WTC11 (cell line): ENCODE measurements at regions not wholly inside any gene's neighbourhood (a gene's known extent, or its start where the extent isn't known, plus 50 kb on each side); places are given as distances from the start of the nearest gene placed in this dataset.

ENCODE experiments used
- ATAC-seq: fragments of 200-7000 bp; cut with Tn5 transposase; 2 replicates; pipeline ENCODE4 v1.10.0; 2021; ENCODE audit warnings: mild to moderate bottlenecking, moderate library complexity
- CTCF ChIA-PET: fragments of 300-600 bp; sonication (Branson Sonifier 250); formaldehyde crosslinking; loops from one replicate; lab custom pipeline; 2021; ENCODE audit warnings: antibody characterized with exemption; lab: Charles Lee
- POLR2A ChIA-PET: fragments of 350-600 bp; sonication (Branson Sonifier 250); formaldehyde crosslinking; loops from one replicate; lab custom pipeline; 2021; ENCODE audit warnings: antibody characterized with exemption; lab: Charles Lee
- DNase-seq: peaks from one replicate; pipeline ENCODE4 v3.0.0; 2021; ENCODE audit warnings: low spot score
- H3K27ac Mint-ChIP-seq: 2 replicates; pipeline ENCODE4 v1.8.0; 2021; ENCODE audit warnings: mixed read lengths
- H3K27me3 Mint-ChIP-seq: 2 replicates; pipeline ENCODE4 v1.8.0; 2021; ENCODE audit warnings: low read depth, mild to moderate bottlenecking, moderate library complexity, mixed read lengths
- H3K36me3 Mint-ChIP-seq: 2 replicates; pipeline ENCODE4 v1.8.0; 2021; ENCODE audit warnings: mixed read lengths
- H3K4me1 Mint-ChIP-seq: 2 replicates; pipeline ENCODE4 v1.8.0; 2022; ENCODE audit warnings: mixed read lengths
- H3K4me3 Mint-ChIP-seq: 2 replicates; pipeline ENCODE4 v1.8.0; 2021; ENCODE audit warnings: mild to moderate bottlenecking, moderate library complexity, mixed read lengths
- H3K9me3 Mint-ChIP-seq: 2 replicates; pipeline ENCODE4 v1.8.0; 2021; ENCODE audit warnings: mixed read lengths
- ESRRA ChIP-seq: sonication (generic); formaldehyde crosslinking; IDR thresholded peaks from 2 replicates; pipeline ENCODE4 v1.8.1; 2022; ENCODE audit warnings: mild to moderate bottlenecking, missing genetic modification reagents, borderline replicate concordance
- FOXJ3 ChIP-seq: sonication (generic); formaldehyde crosslinking; IDR thresholded peaks from 2 replicates; pipeline ENCODE4 v1.9.0; 2021; ENCODE audit warnings: missing genetic modification reagents, mild to moderate bottlenecking, borderline replicate concordance
- GABPB1 ChIP-seq: sonication (generic); formaldehyde crosslinking; IDR thresholded peaks from 2 replicates; pipeline ENCODE4 v1.8.1; 2023; ENCODE audit warnings: mild to moderate bottlenecking, missing genetic modification reagents
- GRHL2 ChIP-seq: fragments of 250-450 bp; sonication (Bioruptor Pico); IDR thresholded peaks from 2 replicates; pipeline ENCODE4 v1.8.0; 2022; ENCODE audit warnings: mild to moderate bottlenecking, moderate library complexity; ENCODE audit not compliant: insufficient replicate concordance, severe bottlenecking
- GTF2I ChIP-seq: fragments of 250-450 bp; sonication (Bioruptor Pico); conservative IDR thresholded peaks from 2 replicates; pipeline ENCODE4 v1.4.0; 2021; ENCODE audit warnings: mild to moderate bottlenecking
- JUN ChIP-seq: sonication (generic); formaldehyde crosslinking; IDR thresholded peaks from 2 replicates; pipeline ENCODE4 v1.8.0; 2023; ENCODE audit warnings: mild to moderate bottlenecking, missing genetic modification reagents
- MXD4 ChIP-seq: fragments of 250-450 bp; sonication (Bioruptor Pico); IDR thresholded peaks from 2 replicates; pipeline ENCODE4 v1.8.0; 2021; ENCODE audit warnings: mild to moderate bottlenecking, moderate library complexity, borderline replicate concordance
- NFATC4 ChIP-seq: fragments of 250-450 bp; sonication (Bioruptor Pico); IDR thresholded peaks from 2 replicates; pipeline ENCODE4 v1.9.0; 2021; ENCODE audit warnings: mild to moderate bottlenecking
- NR1H2 ChIP-seq: sonication (generic); formaldehyde crosslinking; IDR thresholded peaks from 2 replicates; pipeline ENCODE4 v1.9.0; 2021; ENCODE audit warnings: mild to moderate bottlenecking, moderate library complexity, missing genetic modification reagents
- RELA ChIP-seq: sonication (generic); formaldehyde crosslinking; IDR thresholded peaks from 2 replicates; pipeline ENCODE4 v1.8.1; 2022; ENCODE audit warnings: missing genetic modification reagents, mild to moderate bottlenecking, borderline replicate concordance
- TCF7 ChIP-seq: sonication (generic); formaldehyde crosslinking; IDR thresholded peaks from 2 replicates; pipeline ENCODE4 v1.8.0; 2022; ENCODE audit warnings: mild to moderate bottlenecking, low read depth, missing genetic modification reagents, moderate library complexity
- TEAD1 ChIP-seq: sonication (generic); formaldehyde crosslinking; IDR thresholded peaks from 2 replicates; pipeline ENCODE4 v1.8.0; 2022; ENCODE audit warnings: mild to moderate bottlenecking, missing genetic modification reagents
- ZNF219 ChIP-seq: sonication (generic); formaldehyde crosslinking; IDR thresholded peaks from 2 replicates; pipeline ENCODE4 v1.8.0; 2023; ENCODE audit warnings: missing genetic modification reagents, mild to moderate bottlenecking, borderline replicate concordance
- TF ChIP-seq, protein P1 (sequence below): sonication (generic); formaldehyde crosslinking; conservative IDR thresholded peaks from 2 replicates; pipeline ENCODE4 v1.8.1; 2023; ENCODE audit warnings: mild to moderate bottlenecking, low read depth, missing genetic modification reagents, moderate library complexity
- TF ChIP-seq, protein P2 (sequence below): fragments of 250-450 bp; sonication (Bioruptor Pico); conservative IDR thresholded peaks from 2 replicates; pipeline ENCODE4 v1.9.0; 2021; ENCODE audit warnings: mild to moderate bottlenecking
- TF ChIP-seq, protein P3 (sequence below): sonication (generic); formaldehyde crosslinking; IDR thresholded peaks from 2 replicates; pipeline ENCODE4 v1.8.0; 2022; ENCODE audit warnings: mild to moderate bottlenecking, missing genetic modification reagents
- TF ChIP-seq, protein P4 (sequence below): sonication (generic); formaldehyde crosslinking; IDR thresholded peaks from 2 replicates; pipeline ENCODE4 v1.8.1; 2023; ENCODE audit warnings: mild to moderate bottlenecking, missing genetic modification reagents, moderate library complexity
- TF ChIP-seq, protein P5 (sequence below): fragments of 250-450 bp; sonication (Bioruptor Pico); IDR thresholded peaks from 2 replicates; pipeline ENCODE4 v2.1.2; 2022; ENCODE audit warnings: mild to moderate bottlenecking, moderate library complexity
- TF ChIP-seq, protein P6 (sequence below): sonication (generic); formaldehyde crosslinking; IDR thresholded peaks from 2 replicates; pipeline ENCODE4 v1.8.1; 2023; ENCODE audit warnings: mild to moderate bottlenecking, missing genetic modification reagents, borderline replicate concordance

DNA sequence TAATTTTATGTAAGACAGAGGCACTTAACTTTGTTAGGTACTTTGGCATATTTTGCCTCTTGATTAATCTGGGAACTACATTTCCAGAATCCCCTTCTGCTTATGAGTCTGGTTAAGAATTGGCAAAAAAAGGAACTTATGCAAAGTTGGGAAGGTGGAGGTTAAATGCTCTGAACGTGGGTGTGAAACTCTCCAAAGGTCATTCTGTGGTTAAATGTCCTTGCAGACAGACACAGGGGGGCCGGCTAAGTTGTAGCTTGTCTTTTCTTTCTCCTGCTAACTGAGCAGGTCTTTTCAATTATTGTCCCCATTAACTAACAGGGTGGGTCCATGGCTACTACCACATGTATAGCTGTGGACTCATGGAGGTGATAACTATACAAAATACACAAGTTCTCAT is 248.6 kb upstream of the NOVA1 start:
- H3K4me1 Mint-ChIP-seq: peaks cover 5% of the 10 kb centered on the region; the same call in 1 of the 2 replicates
- H3K36me3 Mint-ChIP-seq: no peaks in the 10 kb centered on the region
- H3K27ac Mint-ChIP-seq: no peak overlapping the region
- no peak for ATAC-seq
- TF ChIP-seq MXD4 (CRISPR knock-in tag) (no peak), TCF7 (CRISPR knock-in tag) (no peak), ZNF219 (no peak)
- TF ChIP-seq, protein P1, sequence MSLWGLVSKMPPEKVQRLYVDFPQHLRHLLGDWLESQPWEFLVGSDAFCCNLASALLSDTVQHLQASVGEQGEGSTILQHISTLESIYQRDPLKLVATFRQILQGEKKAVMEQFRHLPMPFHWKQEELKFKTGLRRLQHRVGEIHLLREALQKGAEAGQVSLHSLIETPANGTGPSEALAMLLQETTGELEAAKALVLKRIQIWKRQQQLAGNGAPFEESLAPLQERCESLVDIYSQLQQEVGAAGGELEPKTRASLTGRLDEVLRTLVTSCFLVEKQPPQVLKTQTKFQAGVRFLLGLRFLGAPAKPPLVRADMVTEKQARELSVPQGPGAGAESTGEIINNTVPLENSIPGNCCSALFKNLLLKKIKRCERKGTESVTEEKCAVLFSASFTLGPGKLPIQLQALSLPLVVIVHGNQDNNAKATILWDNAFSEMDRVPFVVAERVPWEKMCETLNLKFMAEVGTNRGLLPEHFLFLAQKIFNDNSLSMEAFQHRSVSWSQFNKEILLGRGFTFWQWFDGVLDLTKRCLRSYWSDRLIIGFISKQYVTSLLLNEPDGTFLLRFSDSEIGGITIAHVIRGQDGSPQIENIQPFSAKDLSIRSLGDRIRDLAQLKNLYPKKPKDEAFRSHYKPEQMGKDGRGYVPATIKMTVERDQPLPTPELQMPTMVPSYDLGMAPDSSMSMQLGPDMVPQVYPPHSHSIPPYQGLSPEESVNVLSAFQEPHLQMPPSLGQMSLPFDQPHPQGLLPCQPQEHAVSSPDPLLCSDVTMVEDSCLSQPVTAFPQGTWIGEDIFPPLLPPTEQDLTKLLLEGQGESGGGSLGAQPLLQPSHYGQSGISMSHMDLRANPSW (CRISPR knock-in tag): no peak
- peaks cover 5% of the 10 kb centered on the region; the same call in 1 of the 2 replicates for H3K9me3 Mint-ChIP-seq
- no peak for DNase-seq
- no peaks in the 10 kb centered on the region for H3K27me3 Mint-ChIP-seq
- ChIA-PET CTCF (no interaction called here), POLR2A (no interaction called here)
- no peak overlapping the region for H3K4me3 Mint-ChIP-seq

DNA sequence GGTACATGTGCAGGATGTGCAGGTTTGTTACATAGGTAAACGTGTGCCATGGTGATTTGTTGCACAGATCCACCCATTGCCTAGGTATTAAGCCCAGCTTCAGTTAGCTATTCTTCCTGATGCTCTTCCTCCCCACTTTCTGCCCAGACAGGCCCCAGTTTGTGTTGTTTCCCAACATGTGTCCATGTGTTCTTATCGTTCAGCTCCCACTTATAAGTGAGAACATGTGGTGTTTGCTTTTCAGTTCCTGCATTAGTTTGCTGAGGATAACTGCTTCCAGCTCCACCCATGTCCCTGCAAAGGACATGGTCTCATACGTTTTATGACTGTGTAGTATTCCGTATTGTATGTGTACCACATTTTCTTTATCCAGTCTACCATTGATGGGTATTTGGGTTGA is 251.7 kb upstream of the NOVA1 start:
- Mint-ChIP-seq H3K27ac (no peak overlapping the region), H3K27me3 (no peaks in the 10 kb centered on the region), H3K4me3 (no peak overlapping the region), H3K9me3 (peaks cover 5% of the 10 kb centered on the region; the same call in 1 of the 2 replicates), H3K36me3 (no peaks in the 10 kb centered on the region), H3K4me1 (no peaks in the 10 kb centered on the region)
- no peak for TF ChIP-seq FOXJ3 (CRISPR knock-in tag)
- TF ChIP-seq, protein P2, sequence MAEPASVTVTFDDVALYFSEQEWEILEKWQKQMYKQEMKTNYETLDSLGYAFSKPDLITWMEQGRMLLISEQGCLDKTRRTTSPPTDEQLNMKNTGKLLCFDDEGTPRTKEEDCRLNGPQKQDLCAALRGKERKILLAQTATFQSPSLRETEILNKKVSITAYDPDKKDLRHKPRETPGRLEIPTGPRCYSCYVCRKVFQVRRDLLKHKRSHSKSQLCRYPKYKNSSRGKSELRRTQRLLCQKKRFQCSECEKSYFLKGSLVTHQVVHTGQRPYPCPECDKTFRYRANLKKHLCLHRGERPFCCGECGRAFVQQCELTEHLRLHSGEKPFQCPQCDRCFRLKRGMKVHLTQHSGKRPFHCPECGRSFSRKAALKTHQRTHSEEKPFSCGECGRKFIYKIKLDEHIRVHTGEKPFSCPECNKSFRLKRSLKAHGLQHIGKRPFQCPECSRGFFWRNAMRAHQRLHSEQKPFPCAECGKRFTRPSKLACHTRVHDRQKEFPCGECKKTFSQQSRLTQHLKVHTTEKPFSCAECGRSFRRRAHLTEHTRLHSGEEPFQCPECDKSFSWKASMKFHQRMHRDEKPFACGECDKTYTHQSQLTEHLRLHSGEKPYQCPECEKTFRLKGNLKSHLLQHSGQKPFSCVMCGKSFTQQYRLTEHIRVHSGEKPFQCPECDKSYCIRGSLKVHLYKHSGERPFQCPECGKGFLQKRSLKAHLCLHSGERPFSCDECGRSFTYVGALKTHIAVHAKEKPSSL: no peak
- no peak for TF ChIP-seq ESRRA
- TF ChIP-seq, protein P3, sequence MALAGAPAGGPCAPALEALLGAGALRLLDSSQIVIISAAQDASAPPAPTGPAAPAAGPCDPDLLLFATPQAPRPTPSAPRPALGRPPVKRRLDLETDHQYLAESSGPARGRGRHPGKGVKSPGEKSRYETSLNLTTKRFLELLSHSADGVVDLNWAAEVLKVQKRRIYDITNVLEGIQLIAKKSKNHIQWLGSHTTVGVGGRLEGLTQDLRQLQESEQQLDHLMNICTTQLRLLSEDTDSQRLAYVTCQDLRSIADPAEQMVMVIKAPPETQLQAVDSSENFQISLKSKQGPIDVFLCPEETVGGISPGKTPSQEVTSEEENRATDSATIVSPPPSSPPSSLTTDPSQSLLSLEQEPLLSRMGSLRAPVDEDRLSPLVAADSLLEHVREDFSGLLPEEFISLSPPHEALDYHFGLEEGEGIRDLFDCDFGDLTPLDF (CRISPR knock-in tag): no peak
- TF ChIP-seq RELA: no peak
- TF ChIP-seq, protein P4, sequence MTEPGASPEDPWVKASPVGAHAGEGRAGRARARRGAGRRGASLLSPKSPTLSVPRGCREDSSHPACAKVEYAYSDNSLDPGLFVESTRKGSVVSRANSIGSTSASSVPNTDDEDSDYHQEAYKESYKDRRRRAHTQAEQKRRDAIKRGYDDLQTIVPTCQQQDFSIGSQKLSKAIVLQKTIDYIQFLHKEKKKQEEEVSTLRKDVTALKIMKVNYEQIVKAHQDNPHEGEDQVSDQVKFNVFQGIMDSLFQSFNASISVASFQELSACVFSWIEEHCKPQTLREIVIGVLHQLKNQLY: no peak
- TF ChIP-seq NR1H2 (CRISPR knock-in tag): no peak
- TF ChIP-seq JUN (CRISPR knock-in tag): no peak
- TF ChIP-seq, protein P5, sequence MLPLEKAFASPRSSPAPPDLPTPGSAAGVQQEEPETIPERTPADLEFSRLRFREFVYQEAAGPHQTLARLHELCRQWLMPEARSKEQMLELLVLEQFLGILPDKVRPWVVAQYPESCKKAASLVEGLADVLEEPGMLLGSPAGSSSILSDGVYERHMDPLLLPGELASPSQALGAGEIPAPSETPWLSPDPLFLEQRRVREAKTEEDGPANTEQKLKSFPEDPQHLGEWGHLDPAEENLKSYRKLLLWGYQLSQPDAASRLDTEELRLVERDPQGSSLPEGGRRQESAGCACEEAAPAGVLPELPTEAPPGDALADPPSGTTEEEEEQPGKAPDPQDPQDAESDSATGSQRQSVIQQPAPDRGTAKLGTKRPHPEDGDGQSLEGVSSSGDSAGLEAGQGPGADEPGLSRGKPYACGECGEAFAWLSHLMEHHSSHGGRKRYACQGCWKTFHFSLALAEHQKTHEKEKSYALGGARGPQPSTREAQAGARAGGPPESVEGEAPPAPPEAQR: no peak
- ATAC-seq: no peak
- ChIA-PET POLR2A (no interaction called here), CTCF (no interaction called here)
- no peak for DNase-seq

DNA sequence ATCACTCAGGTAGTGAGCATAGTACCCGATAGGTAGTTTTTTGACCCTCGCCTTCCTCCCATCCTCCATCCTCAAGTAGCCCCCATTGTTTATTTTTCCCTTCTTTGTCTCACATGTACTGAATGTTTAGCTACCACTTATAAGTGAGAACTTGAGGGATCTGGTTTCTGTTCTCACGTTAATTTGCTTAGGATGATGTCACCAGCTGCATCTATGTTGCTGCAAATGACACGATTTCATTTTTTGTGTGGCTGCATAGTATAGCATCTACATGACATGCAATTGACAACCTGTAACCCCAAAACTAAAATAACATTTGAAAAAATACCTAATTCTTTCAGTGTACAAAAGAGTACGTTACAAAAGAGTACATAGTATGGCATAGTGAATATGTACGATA is 254.0 kb upstream of the NOVA1 start:
- H3K9me3 Mint-ChIP-seq: peaks cover 5% of the 10 kb centered on the region; the same call in 1 of the 2 replicates
- H3K4me1 Mint-ChIP-seq: no peaks in the 10 kb centered on the region
- no peak for ATAC-seq
- H3K27ac Mint-ChIP-seq: no peak overlapping the region
- ChIA-PET POLR2A (no interaction called here), CTCF (no interaction called here)
- no peaks in the 10 kb centered on the region for H3K27me3 Mint-ChIP-seq
- H3K36me3 Mint-ChIP-seq: no peaks in the 10 kb centered on the region
- H3K4me3 Mint-ChIP-seq: no peak overlapping the region
- no peak for DNase-seq
- TF ChIP-seq, protein P6, sequence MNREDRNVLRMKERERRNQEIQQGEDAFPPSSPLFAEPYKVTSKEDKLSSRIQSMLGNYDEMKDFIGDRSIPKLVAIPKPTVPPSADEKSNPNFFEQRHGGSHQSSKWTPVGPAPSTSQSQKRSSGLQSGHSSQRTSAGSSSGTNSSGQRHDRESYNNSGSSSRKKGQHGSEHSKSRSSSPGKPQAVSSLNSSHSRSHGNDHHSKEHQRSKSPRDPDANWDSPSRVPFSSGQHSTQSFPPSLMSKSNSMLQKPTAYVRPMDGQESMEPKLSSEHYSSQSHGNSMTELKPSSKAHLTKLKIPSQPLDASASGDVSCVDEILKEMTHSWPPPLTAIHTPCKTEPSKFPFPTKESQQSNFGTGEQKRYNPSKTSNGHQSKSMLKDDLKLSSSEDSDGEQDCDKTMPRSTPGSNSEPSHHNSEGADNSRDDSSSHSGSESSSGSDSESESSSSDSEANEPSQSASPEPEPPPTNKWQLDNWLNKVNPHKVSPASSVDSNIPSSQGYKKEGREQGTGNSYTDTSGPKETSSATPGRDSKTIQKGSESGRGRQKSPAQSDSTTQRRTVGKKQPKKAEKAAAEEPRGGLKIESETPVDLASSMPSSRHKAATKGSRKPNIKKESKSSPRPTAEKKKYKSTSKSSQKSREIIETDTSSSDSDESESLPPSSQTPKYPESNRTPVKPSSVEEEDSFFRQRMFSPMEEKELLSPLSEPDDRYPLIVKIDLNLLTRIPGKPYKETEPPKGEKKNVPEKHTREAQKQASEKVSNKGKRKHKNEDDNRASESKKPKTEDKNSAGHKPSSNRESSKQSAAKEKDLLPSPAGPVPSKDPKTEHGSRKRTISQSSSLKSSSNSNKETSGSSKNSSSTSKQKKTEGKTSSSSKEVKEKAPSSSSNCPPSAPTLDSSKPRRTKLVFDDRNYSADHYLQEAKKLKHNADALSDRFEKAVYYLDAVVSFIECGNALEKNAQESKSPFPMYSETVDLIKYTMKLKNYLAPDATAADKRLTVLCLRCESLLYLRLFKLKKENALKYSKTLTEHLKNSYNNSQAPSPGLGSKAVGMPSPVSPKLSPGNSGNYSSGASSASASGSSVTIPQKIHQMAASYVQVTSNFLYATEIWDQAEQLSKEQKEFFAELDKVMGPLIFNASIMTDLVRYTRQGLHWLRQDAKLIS (CRISPR knock-in tag): no peak
- TF ChIP-seq NFATC4 (no peak), GTF2I (CRISPR knock-in tag) (no peak), GABPB1 (no peak), GRHL2 (CRISPR knock-in tag) (no peak), TEAD1 (CRISPR knock-in tag) (no peak)
- TF ChIP-seq, protein P3 (CRISPR knock-in tag): no peak
